ENCODE measurements at regions not wholly inside any gene's neighbourhood (a gene's known extent, or its start where the extent isn't known, plus 50 kb on each side); places are given as distances from the start of the nearest gene placed in this dataset.

- DNase-seq = no peak
These were observed 146.0 kb downstream of the VAPA start for GRCh38 chr18:10059610-10060468.

GRCh38 chr18:10060469-10060782, 146.6 kb downstream of the VAPA start:
- DNase-seq = no peak

DNA sequence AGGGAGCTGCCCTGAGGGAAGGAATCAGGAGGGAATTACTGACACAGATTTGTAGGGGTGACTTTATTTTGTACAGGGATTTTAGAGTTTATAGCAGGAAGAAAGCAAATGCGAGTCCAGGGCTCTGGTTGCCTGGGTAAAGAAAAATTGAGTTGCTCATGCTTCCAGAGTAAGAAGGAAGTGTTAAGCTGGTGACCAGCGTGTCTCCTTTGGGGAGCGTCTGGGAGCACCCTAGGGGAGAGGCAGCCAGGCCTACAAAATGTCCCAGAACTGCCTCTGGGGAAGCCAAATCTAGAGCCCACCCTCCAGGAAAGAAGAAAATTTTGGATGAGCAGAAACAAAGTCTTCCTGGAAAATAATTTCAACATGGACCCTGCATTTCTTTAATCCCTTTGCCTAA, 147.0 kb downstream of the VAPA start:
- no peak for DNase-seq

DNA sequence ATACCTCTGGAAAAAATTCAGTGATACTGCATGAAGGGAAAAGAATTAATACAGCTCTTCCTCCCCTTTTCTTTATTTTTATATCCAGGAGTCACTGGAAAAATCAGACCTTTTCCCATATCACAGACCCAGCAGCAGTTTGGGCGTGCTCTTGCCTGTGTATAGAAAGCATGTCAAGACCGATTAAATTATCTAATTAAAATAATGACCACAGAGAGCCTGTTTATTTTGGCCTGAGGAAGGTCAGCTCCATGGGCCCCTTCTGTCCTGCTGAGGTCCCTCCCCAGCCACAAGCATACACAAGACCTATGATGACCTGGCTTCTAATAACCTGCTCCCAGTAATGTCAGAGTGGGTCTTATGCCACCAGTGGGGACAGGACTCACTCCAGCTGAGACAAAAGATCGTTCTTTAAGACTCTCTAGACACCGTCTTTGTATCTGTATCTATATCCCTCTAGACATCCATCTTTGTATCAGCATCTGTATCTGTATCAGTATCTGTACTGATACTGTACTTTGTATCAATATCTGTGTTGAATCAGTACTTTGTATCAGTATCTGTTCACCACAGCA, 147.8 kb downstream of the VAPA start:
- DNase-seq = no peak

- DNase-seq = no peak
These were observed 148.8 kb downstream of the VAPA start for GRCh38 chr18:10062302-10063300.

GRCh38 chr18:10063489-10063888, 149.7 kb downstream of the VAPA start:
- DNase-seq = no peak

DNA sequence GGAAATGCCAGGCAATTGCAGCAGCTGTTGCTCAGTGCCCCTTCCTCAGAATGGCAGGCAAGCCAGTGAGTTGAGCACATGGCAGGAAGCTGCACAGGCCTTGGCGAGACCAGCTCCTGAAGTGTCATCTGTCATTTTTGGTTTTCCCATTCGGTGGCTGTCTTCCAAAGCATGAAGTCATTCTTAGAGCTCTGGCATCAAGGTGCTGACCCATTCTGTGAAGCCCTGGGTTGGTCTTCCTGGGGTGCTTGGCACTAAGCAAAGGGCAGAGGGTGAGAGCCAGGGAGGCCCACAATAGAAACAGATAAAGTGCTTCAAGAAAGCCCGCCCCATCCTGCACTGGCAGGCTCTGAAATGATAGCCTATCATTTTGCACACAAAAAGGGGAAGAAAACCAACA, 150.5 kb downstream of the VAPA start:
- no peak for DNase-seq

DNA sequence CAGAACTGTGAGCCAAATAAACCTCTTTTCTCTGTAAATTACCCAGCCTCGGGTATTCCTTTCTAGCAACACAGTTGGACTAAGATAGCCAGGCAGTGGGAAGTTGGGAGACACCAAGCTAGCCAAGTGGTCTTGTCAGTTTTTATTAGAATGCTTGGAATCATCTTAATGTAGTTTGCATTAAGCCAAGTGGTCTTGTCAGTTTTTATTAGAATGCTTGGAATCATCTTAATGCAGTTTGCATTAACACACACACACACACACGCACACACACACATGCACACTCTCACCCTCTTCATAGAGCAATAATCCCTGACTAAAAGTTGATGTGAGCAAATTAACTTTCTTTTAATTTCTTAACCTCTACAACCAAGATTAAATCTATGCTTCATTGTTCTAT, 151.5 kb downstream of the VAPA start:
- no peak for DNase-seq

DNA sequence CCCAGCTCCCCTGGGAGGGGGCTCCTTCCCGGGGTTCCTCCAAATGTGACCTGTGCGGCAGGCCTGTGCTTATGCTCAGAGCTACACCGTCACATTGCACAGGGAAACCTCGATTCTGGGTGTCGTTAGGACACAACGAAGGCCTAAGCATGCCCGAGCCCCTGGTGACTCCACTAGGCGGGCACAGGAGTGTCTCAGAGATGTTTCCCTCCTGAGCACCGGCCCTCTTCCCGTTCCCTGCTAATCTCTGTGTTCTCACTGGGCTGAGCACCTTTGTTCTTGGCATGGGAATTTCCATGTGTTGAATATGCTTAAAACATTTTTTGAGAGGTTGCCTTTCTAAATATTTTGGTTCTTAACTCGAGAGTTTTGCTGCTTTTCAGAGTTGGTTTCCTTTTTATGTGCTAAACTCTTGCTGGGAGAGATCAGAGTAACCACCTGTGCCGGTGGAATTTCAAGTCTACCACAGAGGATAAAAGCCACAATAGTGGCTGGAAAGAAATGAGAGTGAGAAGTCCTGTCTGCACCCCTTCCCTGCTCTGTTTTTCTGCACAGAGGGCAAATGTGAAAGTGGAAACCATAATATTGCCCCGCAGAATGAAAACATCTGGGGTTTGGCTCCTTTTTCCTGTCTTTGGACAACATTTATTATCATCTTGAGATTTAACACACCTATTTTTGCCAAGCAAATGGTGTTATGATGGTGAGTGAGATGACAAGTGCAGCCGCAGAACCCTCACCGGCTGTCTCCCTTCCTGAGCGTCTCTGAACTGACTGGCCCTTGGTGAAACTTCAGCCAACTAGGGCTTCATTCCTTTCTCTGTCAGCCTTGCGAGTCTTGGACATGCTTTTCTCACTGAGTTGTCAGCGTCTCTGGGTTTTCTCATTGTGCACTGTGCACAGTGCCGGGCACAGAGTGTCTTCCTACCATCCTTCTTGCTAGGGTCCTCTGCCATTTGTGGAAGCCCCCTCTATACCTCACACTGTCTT, 154.1 kb downstream of the VAPA start:
- no peak for DNase-seq

GRCh38 chr18:10068766-10069567, 155.2 kb downstream of the VAPA start:
- DNase-seq = no peak

- DNase-seq = no peak
These were observed 156.8 kb downstream of the VAPA start for GRCh38 chr18:10070561-10071000.

- DNase-seq = no peak
These were observed 158.9 kb downstream of the VAPA start for GRCh38 chr18:10072671-10073175.

DNA sequence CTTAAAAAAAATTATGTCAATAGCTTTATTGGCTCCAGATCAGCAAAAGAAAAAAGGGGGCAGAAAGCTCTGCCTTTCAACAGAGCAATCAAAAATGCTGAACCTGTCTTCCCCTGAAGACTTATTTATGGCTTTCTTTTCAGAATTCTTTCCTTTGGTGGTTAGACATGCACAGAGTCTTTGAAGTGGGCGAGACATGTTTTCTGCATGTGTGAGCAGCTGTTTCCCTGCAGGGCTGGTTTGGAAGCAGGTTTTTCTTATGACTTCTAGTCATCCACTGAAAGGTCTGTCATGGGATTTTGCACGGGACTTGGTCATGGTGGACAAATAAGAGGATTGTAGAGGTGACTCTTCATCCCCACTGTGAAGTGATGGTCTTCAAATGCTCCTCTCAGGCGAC, 160.3 kb downstream of the VAPA start:
- no peak for DNase-seq

GRCh38 chr18:10074728-10075127, 160.9 kb downstream of the VAPA start:
- DNase-seq = no peak

GRCh38 chr18:10076502-10077030, 162.8 kb downstream of the VAPA start:
- no peak for DNase-seq

DNA sequence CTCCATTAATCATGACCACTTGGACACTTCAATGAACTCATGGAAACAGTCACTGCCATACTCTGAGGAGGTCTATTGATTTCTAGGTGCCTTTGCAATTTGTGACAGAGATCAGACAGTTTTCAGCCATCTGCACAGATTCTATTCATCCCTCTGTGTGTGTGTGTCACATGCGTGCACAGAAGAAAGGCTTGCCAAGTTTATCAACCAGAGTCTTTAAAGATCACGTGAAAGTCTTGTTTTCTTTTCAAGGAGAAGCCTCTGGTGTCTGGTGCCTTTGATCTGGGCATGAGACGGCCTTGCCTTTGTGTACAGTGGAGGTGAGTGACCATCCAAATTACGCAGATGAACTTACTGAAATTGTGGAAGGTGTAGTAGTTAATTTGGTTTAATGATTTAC, 164.2 kb downstream of the VAPA start:
- no peak for DNase-seq

- DNase-seq = no peak
These were observed 166.6 kb downstream of the VAPA start for GRCh38 chr18:10080372-10080771.

- no peak for DNase-seq
These were observed 167.7 kb downstream of the VAPA start for GRCh38 chr18:10081492-10081891.

DNA sequence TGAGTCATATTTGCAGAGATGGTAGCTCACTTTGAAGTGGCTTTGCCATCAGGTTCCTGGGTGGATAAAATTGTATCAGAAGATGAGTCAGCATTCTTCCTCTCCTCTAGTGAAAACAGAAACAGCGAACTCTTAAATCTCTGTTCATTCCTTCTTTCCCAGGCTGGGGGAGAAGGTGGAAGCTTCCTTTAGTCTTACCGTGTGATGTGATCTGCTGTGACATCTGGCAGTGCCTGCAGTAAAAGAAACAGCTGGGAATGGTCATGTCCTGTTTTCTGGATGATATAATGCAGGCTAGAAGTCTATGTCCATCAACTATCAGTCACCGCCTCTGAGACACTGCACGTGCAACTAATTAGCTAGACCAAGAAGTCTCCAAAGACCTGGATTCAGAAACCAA, 171.6 kb downstream of the VAPA start:
- DNase-seq = no peak

GRCh38 chr18:10085876-10086275, 172.1 kb downstream of the VAPA start:
- DNase-seq = no peak

Data from NCI-H2081 (cell line).